ENCODE measurements at regions not wholly inside any gene's neighbourhood (a gene's known extent, or its start where the extent isn't known, plus 50 kb on each side); places are given as distances from the start of the nearest gene placed in this dataset.

GRCh38 chr9:118992813-118993794 is 376.1 kb downstream of the BRINP1 start:
- TF ChIP-seq CTCF (IDR thresholded peaks at IDR 0.05; ENCODE audit: low read depth, low read length, missing control alignments): no peak
- no peak for DNase-seq (ENCODE audit: low read depth)

GRCh38 chr9:118993965-118994364 is 375.3 kb downstream of the BRINP1 start:
- H3K4me3 ChIP-seq (ENCODE audit: low read depth, low read length): no peak overlapping the region
- no peak for TF ChIP-seq CTCF (IDR thresholded peaks at IDR 0.05; ENCODE audit: low read depth, low read length, missing control alignments)
- DNase-seq (ENCODE audit: low read depth): no peak

More at GRCh38 chr9:118992813-118993794, 376.1 kb downstream of the BRINP1 start:
- H3K4me3 ChIP-seq (ENCODE audit: low read depth, low read length): no peak overlapping the region

- no peak for DNase-seq (ENCODE audit: low read depth)
- H3K4me3 ChIP-seq (ENCODE audit: low read depth, low read length): no peak overlapping the region
- no peak for TF ChIP-seq CTCF (IDR thresholded peaks at IDR 0.05; ENCODE audit: low read depth, low read length, missing control alignments)
Observed at GRCh38 chr9:119002491-119002890, 366.7 kb downstream of the BRINP1 start.

GRCh38 chr9:119003201-119003611 is 366.0 kb downstream of the BRINP1 start:
- no peak for DNase-seq (ENCODE audit: low read depth)
- no peak for TF ChIP-seq CTCF (IDR thresholded peaks at IDR 0.05; ENCODE audit: low read depth, low read length, missing control alignments)
- H3K4me3 ChIP-seq (ENCODE audit: low read depth, low read length): no peak overlapping the region

GRCh38 chr9:119003882-119004617 is 365.2 kb downstream of the BRINP1 start:
- TF ChIP-seq CTCF (IDR thresholded peaks at IDR 0.05; ENCODE audit: low read depth, low read length, missing control alignments): no peak
- no peak overlapping the region for H3K4me3 ChIP-seq (ENCODE audit: low read depth, low read length)
- DNase-seq (ENCODE audit: low read depth): no peak

- TF ChIP-seq CTCF (IDR thresholded peaks at IDR 0.05; ENCODE audit: low read depth, low read length, missing control alignments): no peak
- DNase-seq (ENCODE audit: low read depth): no peak
- H3K4me3 ChIP-seq (ENCODE audit: low read depth, low read length): no peak overlapping the region
Observed at GRCh38 chr9:119004618-119004990, 364.6 kb downstream of the BRINP1 start.
